Hepatocyte (in vitro differentiated cells): ENCODE measurements at regions not wholly inside any gene's neighbourhood (a gene's known extent, or its start where the extent isn't known, plus 50 kb on each side); places are given as distances from the start of the nearest gene placed in this dataset.

Source experiments
- EZH2 ChIP-seq: fragments of 200-600 bp; sonication (generic); IDR thresholded peaks from 2 replicates; pipeline ENCODE4 v1.6.1; 2016; ENCODE audit warnings: antibody characterized with exemption, mild to moderate bottlenecking, borderline replicate concordance
- EZH2phosphoT487 ChIP-seq: fragments of 200-600 bp; sonication (generic); IDR thresholded peaks from one replicate; pipeline ENCODE4 v1.6.1; 2018; ENCODE audit warnings: antibody characterized with exemption, mild to moderate bottlenecking, low read depth, moderate library complexity; ENCODE audit not compliant: unreplicated experiment, severe bottlenecking
- TF ChIP-seq, protein P1 (sequence below): fragments of 200-600 bp; sonication (generic); IDR thresholded peaks from 2 replicates; pipeline ENCODE4 v1.5.1; 2016; ENCODE audit warnings: antibody characterized with exemption, mild to moderate bottlenecking; ENCODE audit not compliant: poor library complexity

- TF ChIP-seq, protein P1, sequence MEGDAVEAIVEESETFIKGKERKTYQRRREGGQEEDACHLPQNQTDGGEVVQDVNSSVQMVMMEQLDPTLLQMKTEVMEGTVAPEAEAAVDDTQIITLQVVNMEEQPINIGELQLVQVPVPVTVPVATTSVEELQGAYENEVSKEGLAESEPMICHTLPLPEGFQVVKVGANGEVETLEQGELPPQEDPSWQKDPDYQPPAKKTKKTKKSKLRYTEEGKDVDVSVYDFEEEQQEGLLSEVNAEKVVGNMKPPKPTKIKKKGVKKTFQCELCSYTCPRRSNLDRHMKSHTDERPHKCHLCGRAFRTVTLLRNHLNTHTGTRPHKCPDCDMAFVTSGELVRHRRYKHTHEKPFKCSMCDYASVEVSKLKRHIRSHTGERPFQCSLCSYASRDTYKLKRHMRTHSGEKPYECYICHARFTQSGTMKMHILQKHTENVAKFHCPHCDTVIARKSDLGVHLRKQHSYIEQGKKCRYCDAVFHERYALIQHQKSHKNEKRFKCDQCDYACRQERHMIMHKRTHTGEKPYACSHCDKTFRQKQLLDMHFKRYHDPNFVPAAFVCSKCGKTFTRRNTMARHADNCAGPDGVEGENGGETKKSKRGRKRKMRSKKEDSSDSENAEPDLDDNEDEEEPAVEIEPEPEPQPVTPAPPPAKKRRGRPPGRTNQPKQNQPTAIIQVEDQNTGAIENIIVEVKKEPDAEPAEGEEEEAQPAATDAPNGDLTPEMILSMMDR: no peak
- no peak for TF ChIP-seq EZH2
- TF ChIP-seq EZH2phosphoT487: no peak
These were observed 347.7 kb upstream of the ATP11B start for GRCh38 chr3:182445576-182445975.
